ENCODE measurements at regions not wholly inside any gene's neighbourhood (a gene's known extent, or its start where the extent isn't known, plus 50 kb on each side); places are given as distances from the start of the nearest gene placed in this dataset.

GRCh38 chr16:86166414-86166813 lies 267.5 kb downstream of the IRF8 start:
- Histone ChIP-seq H3K27me3 (replicated peaks; ENCODE audit: insufficient read depth, low read length) (no peaks in the 10 kb centered on the region; the same call in 1 of the 2 replicates), H4K20me1 (ENCODE audit: insufficient read depth, low read length) (no peaks in the 10 kb centered on the region), H3F3A (ENCODE audit: insufficient read depth, low read length) (no peaks in the 10 kb centered on the region), H3K4me2 (ENCODE audit: low read depth, low read length) (no peak overlapping the region), H3K9me3 (replicated peaks; ENCODE audit: insufficient read depth, low read length) (no peaks in the 10 kb centered on the region), H3K9me2 (replicated peaks; ENCODE audit: insufficient read depth, low read length) (no peaks in the 10 kb centered on the region), H3K36me3 (replicated peaks; ENCODE audit: insufficient read depth, low read length) (no peaks in the 10 kb centered on the region), H3K4me3 (ENCODE audit: low read length) (no peak overlapping the region), H2AFZ (ENCODE audit: low read length) (no peak overlapping the region), H3K79me2 (ENCODE audit: low read length) (no peaks in the 10 kb centered on the region), H3K4me1 (ENCODE audit: low read length) (no peaks in the 10 kb centered on the region), H3K27ac (ENCODE audit: low read length) (no peak overlapping the region), H3K9ac (ENCODE audit: low read length) (no peak overlapping the region)
- TF ChIP-seq EZH2phosphoT487 (IDR thresholded peaks at IDR 0.05; ENCODE audit: low read length): no peak
- TF ChIP-seq EZH2 (optimal IDR thresholded peaks at IDR 0.05; ENCODE audit: low read depth, low read length): no peak
- TF ChIP-seq CTCF (IDR thresholded peaks at IDR 0.05; ENCODE audit: low read length): no peak
- DNase-seq: no peak

- H3K9me2 ChIP-seq (replicated peaks; ENCODE audit: insufficient read depth, low read length): no peaks in the 10 kb centered on the region
- H3K9me3 ChIP-seq (replicated peaks; ENCODE audit: insufficient read depth, low read length): no peaks in the 10 kb centered on the region
- H3K9ac ChIP-seq (ENCODE audit: low read length): no peak overlapping the region
- no peaks in the 10 kb centered on the region for H4K20me1 ChIP-seq (ENCODE audit: insufficient read depth, low read length)
- H3K79me2 ChIP-seq (ENCODE audit: low read length): no peaks in the 10 kb centered on the region
- no peak for DNase-seq
- TF ChIP-seq EZH2phosphoT487 (IDR thresholded peaks at IDR 0.05; ENCODE audit: low read length): no peak
- no peak for TF ChIP-seq EZH2 (optimal IDR thresholded peaks at IDR 0.05; ENCODE audit: low read depth, low read length)
- no peak for TF ChIP-seq CTCF (IDR thresholded peaks at IDR 0.05; ENCODE audit: low read length)
- no peaks in the 10 kb centered on the region for H3K4me1 ChIP-seq (ENCODE audit: low read length)
- no peaks in the 10 kb centered on the region for H3K36me3 ChIP-seq (replicated peaks; ENCODE audit: insufficient read depth, low read length)
- no peak overlapping the region for H2AFZ ChIP-seq (ENCODE audit: low read length)
- no peaks in the 10 kb centered on the region for H3F3A ChIP-seq (ENCODE audit: insufficient read depth, low read length)
- H3K27ac ChIP-seq (ENCODE audit: low read length): no peak overlapping the region
- H3K27me3 ChIP-seq (replicated peaks; ENCODE audit: insufficient read depth, low read length): no peaks in the 10 kb centered on the region; the same call in 1 of the 2 replicates
- H3K4me2 ChIP-seq (ENCODE audit: low read depth, low read length): no peak overlapping the region
- no peak overlapping the region for H3K4me3 ChIP-seq (ENCODE audit: low read length)
Measured at GRCh38 chr16:86167061-86167460, 268.1 kb downstream of the IRF8 start.

- Histone ChIP-seq H2AFZ (ENCODE audit: low read length) (no peak overlapping the region), H3K36me3 (replicated peaks; ENCODE audit: insufficient read depth, low read length) (no peaks in the 10 kb centered on the region), H4K20me1 (ENCODE audit: insufficient read depth, low read length) (no peaks in the 10 kb centered on the region), H3K4me2 (ENCODE audit: low read depth, low read length) (no peak overlapping the region), H3K9ac (ENCODE audit: low read length) (no peak overlapping the region), H3K9me3 (replicated peaks; ENCODE audit: insufficient read depth, low read length) (no peaks in the 10 kb centered on the region), H3K4me1 (ENCODE audit: low read length) (no peaks in the 10 kb centered on the region), H3K9me2 (replicated peaks; ENCODE audit: insufficient read depth, low read length) (no peaks in the 10 kb centered on the region), H3K27me3 (replicated peaks; ENCODE audit: insufficient read depth, low read length) (peaks cover 6% of the 10 kb centered on the region), H3K79me2 (ENCODE audit: low read length) (no peaks in the 10 kb centered on the region), H3K4me3 (ENCODE audit: low read length) (no peak overlapping the region), H3F3A (ENCODE audit: insufficient read depth, low read length) (no peaks in the 10 kb centered on the region), H3K27ac (ENCODE audit: low read length) (no peak overlapping the region)
- TF ChIP-seq EZH2phosphoT487 (IDR thresholded peaks at IDR 0.05; ENCODE audit: low read length) (no peak), EZH2 (optimal IDR thresholded peaks at IDR 0.05; ENCODE audit: low read depth, low read length) (no peak), CTCF (IDR thresholded peaks at IDR 0.05; ENCODE audit: low read length) (no peak)
- DNase-seq: no peak
Measured at GRCh38 chr16:86170720-86171119, 271.8 kb downstream of the IRF8 start.
